OCI-LY7 (cell line): ENCODE measurements at regions not wholly inside any gene's neighbourhood (a gene's known extent, or its start where the extent isn't known, plus 50 kb on each side); places are given as distances from the start of the nearest gene placed in this dataset.

Experiments
- CTCF ChIP-seq: fragments of 200-600 bp; sonication (generic); conservative IDR thresholded peaks from 2 replicates; pipeline ENCODE4 v1.5.1; 2014; ENCODE audit warnings: mild to moderate bottlenecking, antibody characterized with exemption, low read length, moderate library complexity, mixed read lengths
- EZH2phosphoT487 ChIP-seq: fragments of 200-600 bp; sonication (generic); IDR thresholded peaks from 2 replicates; pipeline ENCODE4 v1.6.1; 2018; ENCODE audit warnings: low read depth, borderline replicate concordance, mild to moderate bottlenecking, mixed run types, antibody characterized with exemption, low read length, moderate library complexity, mixed read lengths

- TF ChIP-seq EZH2phosphoT487 (no peak), CTCF (no peak)
Observed at GRCh38 chr4:44931720-44932119, 205.4 kb upstream of the GNPDA2 start.
